Calu3 (cell line): ENCODE measurements at regions not wholly inside any gene's neighbourhood (a gene's known extent, or its start where the extent isn't known, plus 50 kb on each side); places are given as distances from the start of the nearest gene placed in this dataset.
A peak's percentile ranks its signal among the peaks of the same experiment; 100 is the strongest.

ENCODE experiments used
- BruUV-seq: library from RNA; stranded (reverse); fragments of 400-500 nt; replicated peaks from 2 replicates; lab custom pipeline; 2021; lab: Mats Ljungman, UMichigan
- CTCF ChIA-PET: fragments of 300-600 bp; sonication (Branson Sonifier 250); formaldehyde crosslinking; loops from one replicate; lab custom pipeline; 2022; ENCODE audit warnings: antibody characterized with exemption; lab: Charles Lee
- DNase-seq: peaks from one replicate; pipeline ENCODE4 v3.0.0; 2022
- H3K27ac Mint-ChIP-seq: one replicate; pipeline ENCODE4 v1.8.0; 2022; ENCODE audit warnings: mixed read lengths; ENCODE audit not compliant: unreplicated experiment
- H3K27me3 Mint-ChIP-seq: one replicate; pipeline ENCODE4 v1.8.0; 2022; ENCODE audit warnings: mixed read lengths; ENCODE audit not compliant: unreplicated experiment
- H3K36me3 Mint-ChIP-seq: one replicate; pipeline ENCODE4 v1.8.0; 2022; ENCODE audit warnings: mild to moderate bottlenecking, moderate library complexity, mixed read lengths; ENCODE audit not compliant: insufficient read depth, unreplicated experiment
- H3K4me1 Mint-ChIP-seq: one replicate; pipeline ENCODE4 v1.8.0; 2022; ENCODE audit warnings: mild to moderate bottlenecking, low read depth, mixed read lengths; ENCODE audit not compliant: unreplicated experiment
- H3K4me3 Mint-ChIP-seq: one replicate; pipeline ENCODE4 v1.8.0; 2022; ENCODE audit warnings: mild to moderate bottlenecking, low read depth, moderate library complexity, mixed read lengths; ENCODE audit not compliant: unreplicated experiment
- H3K9me3 Mint-ChIP-seq: one replicate; pipeline ENCODE4 v1.8.0; 2022; ENCODE audit warnings: low read depth, mixed read lengths; ENCODE audit not compliant: unreplicated experiment
- CTCF ChIP-seq: fragments of 200-600 bp; IDR thresholded peaks from one replicate; pipeline ENCODE4 v1.8.0; 2022; ENCODE audit warnings: antibody characterized with exemption; ENCODE audit not compliant: unreplicated experiment
- intact Hi-C: fragments of 100-400 bp; cut with micrococcal nuclease; formaldehyde crosslinking; loops from one replicate; pipeline ENCODE4 v1.10.0; 2022; ENCODE audit not compliant: unreplicated experiment

GRCh38 chr1:78226784-78227183 lies 181.0 kb downstream of the GIPC2 start:
- Mint-ChIP-seq H3K27me3 (no peaks in the 10 kb centered on the region), H3K4me1 (peaks cover 26% of the 10 kb centered on the region), H3K4me3 (no peak overlapping the region), H3K27ac (no peak overlapping the region), H3K9me3 (no peaks in the 10 kb centered on the region), H3K36me3 (peaks cover 6% of the 10 kb centered on the region)
- CTCF ChIA-PET, result no interaction called here
- no peak for DNase-seq
- intact Hi-C loops, result no loop called here
- no peak for TF ChIP-seq CTCF
- BruUV-seq, result no TSS peak

DNA sequence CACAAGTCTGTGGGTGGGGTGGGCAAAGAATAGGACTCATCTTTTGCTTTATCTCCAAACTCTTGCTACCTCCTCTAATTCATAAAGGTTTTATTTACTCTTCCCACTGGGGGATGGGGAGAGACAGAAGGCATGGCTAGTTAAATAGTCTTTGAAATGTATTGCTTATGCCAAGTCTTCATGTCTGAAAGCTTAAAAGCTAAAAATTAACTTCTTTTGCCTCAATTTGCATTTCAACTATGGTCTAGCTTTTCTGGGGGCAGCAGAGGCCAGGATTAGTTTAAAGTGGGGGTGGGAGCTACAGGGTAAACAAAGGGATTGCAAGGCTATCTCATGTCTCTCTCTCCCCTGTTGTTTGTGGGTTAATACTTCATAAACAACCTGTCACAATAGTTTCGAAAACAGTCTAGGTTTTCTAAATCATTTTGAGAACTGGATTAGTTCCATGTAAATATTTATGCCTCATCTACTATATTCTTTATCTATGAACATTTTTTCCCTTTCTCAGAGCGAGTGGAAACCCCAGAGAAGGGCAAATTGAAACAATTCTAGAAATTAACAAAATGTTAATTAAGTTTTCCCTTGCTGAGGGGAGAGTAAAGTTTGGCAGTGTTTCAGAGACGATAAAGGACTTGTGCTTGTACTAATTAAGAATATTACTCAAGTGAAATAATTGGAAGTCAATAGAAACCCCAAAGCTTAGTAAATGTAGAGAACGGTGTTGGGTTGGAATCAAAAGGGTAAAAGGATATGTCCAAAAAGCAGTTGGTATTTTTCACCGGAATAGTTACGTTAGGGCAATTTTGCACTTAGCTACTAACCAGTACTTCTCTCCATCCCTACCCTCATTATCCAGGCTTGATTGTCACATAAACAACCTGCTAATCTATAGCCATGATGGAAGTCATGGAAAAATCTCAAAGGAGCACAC lies 182.2 kb downstream of the GIPC2 start:
- Mint-ChIP-seq H3K4me3 (no peak overlapping the region), H3K27ac (no peak overlapping the region), H3K27me3 (no peaks in the 10 kb centered on the region), H3K9me3 (no peaks in the 10 kb centered on the region), H3K36me3 (peaks cover 6% of the 10 kb centered on the region), H3K4me1 (peaks cover 19% of the 10 kb centered on the region)
- CTCF ChIA-PET, result interaction anchor here (0.6 kb wide), 1 partner anchor 44 kb away, joined by 3 read pairs; no protein-coding TSS in a partner anchor
- TF ChIP-seq CTCF, result no peak
- intact Hi-C loops, result no loop called here
- no TSS peak for BruUV-seq
- DNase-seq, result no peak

GRCh38 chr1:78229344-78229743 lies 183.6 kb downstream of the GIPC2 start:
- H3K4me1 Mint-ChIP-seq, result peaks cover 8% of the 10 kb centered on the region
- H3K27ac Mint-ChIP-seq, result no peak overlapping the region
- peak; percentile 28 for DNase-seq
- H3K9me3 Mint-ChIP-seq, result no peaks in the 10 kb centered on the region
- CTCF ChIA-PET, result no interaction called here
- BruUV-seq, result no TSS peak
- H3K4me3 Mint-ChIP-seq, result no peak overlapping the region
- no peaks in the 10 kb centered on the region for H3K27me3 Mint-ChIP-seq
- intact Hi-C loops, result no loop called here
- TF ChIP-seq CTCF, result no peak
- no peaks in the 10 kb centered on the region for H3K36me3 Mint-ChIP-seq

DNA sequence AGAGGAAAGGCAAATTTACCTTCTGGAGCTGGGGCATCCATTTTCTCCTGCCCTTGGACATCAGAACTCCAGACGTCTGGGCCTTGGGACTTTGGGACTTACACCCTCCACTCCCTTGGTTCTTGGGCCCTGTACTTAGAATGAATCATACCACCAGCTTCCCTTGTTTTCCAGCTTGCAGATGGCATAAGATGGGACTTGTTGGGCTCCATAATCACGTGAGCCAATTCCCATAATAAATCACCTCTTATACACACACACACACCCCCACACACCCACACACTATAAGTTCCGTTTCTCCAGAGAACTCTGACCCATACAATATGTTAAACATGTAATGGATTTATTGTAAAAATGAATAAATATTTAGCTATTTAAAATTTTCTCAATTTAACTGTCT lies 185.7 kb downstream of the GIPC2 start:
- intact Hi-C loops, result no loop called here
- Mint-ChIP-seq H3K27ac (no peak overlapping the region), H3K4me1 (peaks cover 18% of the 10 kb centered on the region), H3K36me3 (no peaks in the 10 kb centered on the region), H3K9me3 (peaks cover 4% of the 10 kb centered on the region), H3K27me3 (no peaks in the 10 kb centered on the region), H3K4me3 (no peak overlapping the region)
- CTCF ChIA-PET, result no interaction called here
- no peak for DNase-seq
- TF ChIP-seq CTCF, result no peak
- BruUV-seq, result no TSS peak
